Epithelial cell of esophagus (primary cell): ENCODE measurements at regions not wholly inside any gene's neighbourhood (a gene's known extent, or its start where the extent isn't known, plus 50 kb on each side); places are given as distances from the start of the nearest gene placed in this dataset.

ENCODE experiments used
- DNase-seq: peaks from one replicate; pipeline ENCODE4 v3.0.0; 2010; ENCODE audit warnings: low read depth
- H3K4me3 ChIP-seq: 2 replicates; pipeline ENCODE4 v1.5.1; 2011; ENCODE audit warnings: mild to moderate bottlenecking, low read length, control low read depth
- CTCF ChIP-seq: IDR thresholded peaks from 2 replicates; pipeline ENCODE4 v1.5.1; 2011; ENCODE audit warnings: low read depth, mild to moderate bottlenecking, low read length, control low read depth, inconsistent platforms; ENCODE audit not compliant: insufficient read depth; ENCODE audit errors: missing control alignments

DNA sequence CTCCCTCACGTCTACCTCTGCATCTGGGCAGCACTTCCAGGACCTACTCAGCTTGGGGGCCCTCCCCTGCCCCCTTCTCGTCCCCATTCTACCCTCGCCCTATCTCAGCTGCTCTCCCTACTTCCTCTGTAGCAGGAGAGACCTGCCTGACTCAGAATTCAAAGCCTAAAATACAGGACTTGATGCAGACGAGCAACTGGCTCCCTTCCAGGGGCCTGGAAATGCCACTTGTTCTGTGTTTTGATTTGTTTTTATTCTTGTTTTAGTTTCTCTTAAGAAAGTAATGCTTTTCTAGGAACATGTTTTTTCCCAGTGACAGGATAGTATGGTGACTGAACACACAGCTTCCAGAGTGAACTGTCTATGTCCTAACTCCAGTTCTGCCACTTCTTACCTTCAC, 320.4 kb upstream of the CDH4 start:
- TF ChIP-seq CTCF: no peak
- DNase-seq: no peak
- no peak overlapping the region for H3K4me3 ChIP-seq

GRCh38 chr20:60934724-60935123, 317.3 kb upstream of the CDH4 start:
- DNase-seq: peak; percentile 26
- no peak overlapping the region for H3K4me3 ChIP-seq
- TF ChIP-seq CTCF: no peak

DNA sequence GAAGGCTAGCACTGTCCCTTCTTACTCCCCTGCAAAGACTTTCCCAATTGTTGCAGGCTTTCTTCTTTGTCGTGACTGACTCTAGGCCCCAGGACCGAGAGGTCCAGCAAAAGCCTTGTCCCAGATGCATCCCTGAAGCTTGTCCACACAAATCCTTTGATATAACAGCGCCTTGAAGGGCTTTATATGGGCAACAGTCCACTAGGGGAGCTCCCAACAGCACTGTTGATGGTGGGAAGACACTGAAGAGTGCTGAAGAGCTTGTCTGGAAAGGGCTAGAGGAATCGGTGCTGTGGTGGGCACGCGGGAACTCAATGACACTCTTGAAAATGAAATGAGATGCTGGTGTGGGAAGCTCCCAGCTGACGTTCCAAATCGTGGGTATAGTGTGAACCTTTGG, 316.1 kb upstream of the CDH4 start:
- no peak for DNase-seq
- no peak overlapping the region for H3K4me3 ChIP-seq
- no peak for TF ChIP-seq CTCF

DNA sequence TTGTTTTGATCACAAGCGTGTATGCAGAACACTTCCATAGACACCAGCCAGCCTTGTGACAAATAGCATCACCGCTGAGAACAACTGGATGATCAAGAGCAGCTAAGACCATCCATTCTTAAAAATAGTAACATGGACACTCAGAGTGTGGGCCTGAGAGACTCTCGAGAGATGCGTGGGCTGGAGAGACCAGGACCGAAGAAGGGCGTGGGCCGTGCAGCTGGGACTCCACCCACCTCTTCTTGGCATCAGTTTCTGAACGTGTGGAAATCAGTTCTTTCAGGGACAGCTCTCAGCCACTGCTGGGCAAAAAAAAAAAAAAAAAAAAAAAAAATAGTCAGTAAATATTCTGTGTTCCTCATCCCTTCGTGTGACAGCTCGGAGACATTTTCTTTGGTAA, 314.5 kb upstream of the CDH4 start:
- no peak overlapping the region for H3K4me3 ChIP-seq
- no peak for DNase-seq

DNA sequence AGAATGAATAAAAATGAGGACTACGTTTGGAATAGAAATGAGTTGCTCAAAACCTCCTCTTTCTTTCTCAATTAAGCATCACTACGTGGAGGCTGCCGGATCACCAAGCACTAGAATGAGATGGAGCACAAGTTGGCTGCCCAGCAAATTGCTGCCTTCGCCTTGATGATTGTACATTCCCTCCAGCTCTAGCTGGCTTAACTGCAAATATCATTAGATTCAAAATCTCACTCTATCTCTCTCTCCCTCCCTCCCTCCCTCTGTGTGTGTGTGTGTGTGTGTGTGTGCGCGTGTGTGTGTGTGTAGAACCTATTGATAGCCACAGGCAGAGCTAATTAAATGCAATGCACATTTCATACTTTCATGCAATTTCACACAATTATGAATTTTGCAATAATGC, 310.7 kb upstream of the CDH4 start:
- no peak for TF ChIP-seq CTCF
- H3K4me3 ChIP-seq: no peak overlapping the region
- no peak for DNase-seq

More for the DNA sequence above, 314.5 kb upstream of the CDH4 start:
- no peak for TF ChIP-seq CTCF

- DNase-seq: no peak
- no peak overlapping the region for H3K4me3 ChIP-seq
- TF ChIP-seq CTCF: no peak
Measured at GRCh38 chr20:60947819-60948218, 304.2 kb upstream of the CDH4 start.

DNA sequence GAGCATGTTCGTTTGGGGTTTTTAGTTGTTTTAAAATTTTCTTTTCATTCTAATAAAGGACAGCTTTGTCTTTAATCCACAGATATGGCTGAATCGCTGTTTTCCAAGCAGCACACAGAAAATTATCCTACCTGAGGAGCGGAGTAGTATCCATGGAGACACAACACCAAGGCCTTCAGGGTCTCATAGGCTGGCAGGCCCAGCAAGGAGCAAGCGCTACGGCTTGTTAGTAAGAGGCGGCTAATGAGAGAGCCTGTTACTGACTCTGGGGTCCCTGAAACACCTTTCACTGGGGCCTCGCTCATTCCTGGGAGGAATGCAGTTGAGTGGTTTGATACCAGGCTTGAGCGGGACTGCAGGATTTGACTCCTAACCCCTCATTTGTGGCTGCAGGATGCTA, 303.8 kb upstream of the CDH4 start:
- no peak overlapping the region for H3K4me3 ChIP-seq
- TF ChIP-seq CTCF: no peak
- no peak for DNase-seq
